GM21737 (cell line): ENCODE measurements at regions not wholly inside any gene's neighbourhood (a gene's known extent, or its start where the extent isn't known, plus 50 kb on each side); places are given as distances from the start of the nearest gene placed in this dataset.

Experiments
- ATAC-seq: cut with Tn5 transposase; IDR thresholded peaks from one replicate; pipeline ENCODE4 v1.9.1; 2021; ENCODE audit warnings: mild to moderate bottlenecking, moderate library complexity; ENCODE audit not compliant: unreplicated experiment

DNA sequence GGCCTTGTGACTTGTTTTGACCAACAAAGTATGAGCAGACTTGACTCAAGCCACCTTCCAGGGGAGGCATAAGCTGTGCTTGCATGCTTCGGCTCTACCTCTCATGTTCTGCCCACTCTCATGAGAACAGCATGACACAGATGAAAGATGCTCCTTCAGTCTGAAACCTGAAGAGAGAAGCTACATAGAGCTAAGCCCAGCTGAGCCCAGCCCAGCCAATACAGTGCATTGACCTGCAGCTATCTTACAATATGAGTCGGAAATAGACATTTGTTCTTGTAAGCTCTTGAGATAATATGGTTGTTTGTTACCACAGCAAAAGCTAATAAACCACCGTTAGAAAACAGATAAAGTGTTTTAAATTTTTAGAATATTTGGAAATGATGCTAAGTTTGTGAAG is 426.7 kb upstream of the PKDCC start:
- ATAC-seq = no peak

DNA sequence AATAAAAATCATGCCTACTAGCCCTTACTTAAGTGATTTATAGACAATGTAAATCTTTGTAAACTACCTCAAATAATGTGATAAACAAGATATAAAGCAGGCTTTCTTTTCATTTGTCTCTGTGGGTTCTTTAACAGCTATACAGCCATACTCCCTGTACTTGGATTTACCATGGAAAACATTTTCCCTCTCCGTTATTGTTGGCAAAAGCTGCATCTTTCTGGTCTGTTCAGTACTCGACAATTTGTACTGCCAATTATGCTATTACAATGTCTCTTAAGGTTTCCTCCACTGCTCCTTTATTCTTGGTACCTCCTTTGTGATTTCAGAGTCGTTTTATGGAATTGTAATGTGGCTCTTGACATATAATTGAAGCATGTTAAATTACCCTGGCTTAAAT is 426.3 kb upstream of the PKDCC start:
- no peak for ATAC-seq

DNA sequence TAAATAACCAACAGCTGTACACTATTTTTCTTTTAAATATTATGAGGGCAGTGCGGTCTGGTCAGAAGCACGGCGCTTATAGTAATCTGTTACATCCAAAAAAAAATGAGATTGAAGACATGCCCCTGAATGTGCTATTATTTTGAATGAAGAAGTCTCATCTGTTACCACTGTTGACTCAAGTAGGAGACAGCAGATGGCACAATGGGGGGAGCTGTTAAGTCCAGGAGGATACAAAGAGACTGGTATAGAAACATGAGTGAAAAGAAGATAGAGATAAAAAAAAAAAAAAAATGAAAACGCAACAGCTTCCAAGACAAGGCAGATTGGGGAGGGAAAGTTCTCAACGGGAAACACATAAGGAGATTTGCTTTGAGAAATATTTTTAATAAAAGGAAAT is 425.5 kb upstream of the PKDCC start:
- no peak for ATAC-seq

DNA sequence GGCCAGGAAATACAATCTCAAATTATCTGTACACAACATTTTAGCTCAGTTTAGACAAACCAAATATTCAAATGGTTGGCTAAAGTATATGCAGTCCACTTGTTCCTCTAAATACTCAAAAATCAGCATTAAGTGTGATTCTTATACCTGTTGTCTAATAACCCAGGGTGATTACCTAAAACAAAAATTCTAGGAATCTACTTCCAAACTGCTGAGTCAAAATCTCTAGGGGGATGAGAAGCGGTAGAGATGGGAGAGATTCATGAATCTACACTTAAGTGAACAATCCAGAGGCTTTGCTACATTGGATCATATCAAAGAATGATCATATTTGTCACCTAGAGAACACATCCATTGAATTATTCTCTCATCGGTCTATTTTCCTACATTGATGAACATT is 420.9 kb upstream of the PKDCC start:
- no peak for ATAC-seq

DNA sequence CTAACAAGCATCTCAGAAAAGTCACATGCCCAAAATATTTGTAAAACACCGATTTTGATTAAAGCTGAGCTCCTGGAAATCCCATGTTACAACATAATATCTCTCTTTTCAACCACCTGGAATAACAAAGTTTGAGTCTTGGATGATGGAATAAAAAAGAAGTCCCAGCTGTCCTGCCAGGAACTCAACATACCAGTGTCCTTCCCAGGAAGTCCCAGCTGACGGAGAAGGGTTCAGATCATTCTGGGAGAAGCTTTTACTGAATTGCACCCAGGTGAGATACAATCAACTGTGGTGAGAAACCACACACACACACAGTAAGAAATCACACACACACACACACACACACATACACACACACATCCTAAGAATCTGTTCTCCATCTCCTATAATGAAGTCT is 413.1 kb upstream of the PKDCC start:
- ATAC-seq = no peak

DNA sequence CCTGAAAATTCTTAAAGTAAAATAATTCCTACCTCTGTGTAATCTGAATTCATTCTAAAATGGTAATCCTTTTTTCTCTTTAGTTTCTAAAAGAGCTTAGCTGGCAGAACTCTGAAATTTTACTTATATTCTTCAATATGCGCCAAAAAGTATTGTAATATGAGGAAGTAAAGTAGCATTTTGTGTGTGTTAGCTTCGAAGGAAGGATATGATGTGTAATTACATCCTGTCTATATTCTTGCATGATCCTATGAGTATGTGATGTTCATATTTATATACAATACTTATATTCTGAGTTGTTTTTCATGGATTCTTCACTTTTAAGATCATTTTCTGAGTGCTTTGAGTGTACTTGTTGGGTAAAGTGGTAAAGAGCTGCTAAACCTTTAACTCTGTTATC is 402.9 kb upstream of the PKDCC start:
- ATAC-seq = no peak

DNA sequence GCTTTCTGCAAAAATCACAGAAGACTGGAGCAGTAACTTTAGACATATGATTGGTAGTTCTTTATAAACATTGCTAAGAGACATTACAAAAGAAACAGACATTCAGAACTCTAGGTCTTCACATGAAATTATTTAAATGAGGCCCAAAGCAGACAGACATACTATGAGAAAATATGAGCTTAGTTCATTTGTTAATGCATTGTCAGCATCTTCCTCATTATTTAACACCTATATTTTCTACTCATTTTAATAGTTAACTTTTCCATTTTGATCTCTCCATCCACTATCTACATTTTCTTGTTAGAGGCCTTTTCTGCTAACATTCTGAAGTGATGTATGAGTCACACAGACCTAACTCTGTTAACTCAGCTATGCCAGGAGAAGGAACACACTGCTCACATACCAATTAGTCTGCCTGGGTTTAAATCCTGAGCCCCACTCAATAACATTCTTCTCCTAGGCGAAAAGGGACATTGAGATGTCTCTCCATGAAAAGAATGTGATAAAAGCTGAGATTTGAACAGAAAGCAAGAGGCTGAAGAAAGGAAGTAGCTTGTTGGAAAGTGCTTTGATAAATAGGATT is 400.3 kb upstream of the PKDCC start:
- ATAC-seq = no peak

DNA sequence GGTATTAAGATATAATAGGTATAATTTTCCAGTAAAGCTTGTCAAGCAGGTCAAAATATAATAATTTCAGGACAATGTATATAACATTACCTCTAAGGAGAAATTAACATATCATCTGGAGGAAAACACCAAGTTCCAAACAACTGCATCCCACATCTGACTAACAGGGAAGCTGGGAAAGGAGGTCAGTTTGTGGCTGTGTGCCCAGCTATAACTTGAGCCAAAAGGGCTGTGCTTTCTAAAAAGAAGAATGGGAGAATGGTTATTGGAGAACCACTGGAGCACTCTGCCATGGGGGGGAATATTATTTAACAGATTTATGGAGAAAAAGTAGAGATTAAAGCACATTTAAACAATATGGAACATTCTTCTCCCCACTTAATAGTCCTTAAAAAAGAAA is 390.6 kb upstream of the PKDCC start:
- no peak for ATAC-seq

DNA sequence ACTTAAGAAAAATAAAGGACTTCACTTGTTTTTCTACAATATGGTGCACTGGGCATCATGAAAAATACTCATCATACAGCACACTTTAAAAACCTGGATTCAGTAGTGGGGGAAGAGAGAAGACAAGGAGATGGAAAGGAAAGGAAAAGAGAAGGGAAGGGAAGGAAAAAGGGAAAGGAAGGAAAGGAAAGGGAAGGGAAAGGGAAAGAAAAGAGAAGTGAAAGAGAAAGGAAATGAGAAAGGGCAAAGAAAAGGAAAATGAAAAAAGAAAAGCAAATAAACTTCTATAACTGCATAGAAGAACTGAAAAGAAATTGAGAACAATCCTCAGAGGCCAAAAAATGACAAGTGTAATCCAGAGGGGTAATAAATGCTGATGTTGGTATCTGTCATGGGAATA is 388.1 kb upstream of the PKDCC start:
- no peak for ATAC-seq

DNA sequence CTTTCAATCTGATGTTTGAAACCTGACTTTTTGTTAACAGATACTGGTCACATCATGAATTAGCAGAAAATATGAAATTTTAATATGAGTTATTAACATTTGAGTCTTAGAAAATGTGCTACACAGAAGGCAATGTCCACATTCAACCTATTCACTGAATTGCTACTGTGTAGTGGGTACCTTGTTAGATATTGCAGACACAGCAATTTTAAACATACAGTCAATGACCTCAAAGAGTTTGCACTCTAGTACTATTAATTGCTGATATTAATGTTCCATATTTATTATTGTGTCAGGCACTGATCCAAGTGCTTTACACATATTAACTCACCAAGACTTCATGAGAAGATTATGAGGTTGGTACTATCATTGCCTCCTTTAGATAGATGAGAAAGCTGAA is 385.4 kb upstream of the PKDCC start:
- ATAC-seq = no peak

DNA sequence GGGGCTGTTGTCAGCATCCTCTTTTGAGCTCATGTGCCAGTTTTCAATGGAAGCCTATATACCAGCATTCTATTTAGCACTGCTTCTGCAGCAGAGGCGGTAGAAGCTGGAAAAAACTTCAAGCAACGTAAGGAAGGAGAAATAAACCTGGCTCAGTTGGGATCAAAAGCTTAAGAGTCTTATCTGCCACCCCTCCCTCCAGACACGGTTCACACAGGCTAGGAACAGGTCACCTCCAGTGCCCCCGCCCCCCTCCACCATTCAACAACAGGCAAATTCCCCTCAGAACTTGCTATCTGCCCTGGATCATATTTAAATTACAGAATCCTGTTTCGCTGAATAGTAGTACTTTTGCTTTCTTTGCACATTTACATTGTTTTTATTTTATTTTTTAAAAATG is 384.8 kb upstream of the PKDCC start:
- ATAC-seq = no peak

DNA sequence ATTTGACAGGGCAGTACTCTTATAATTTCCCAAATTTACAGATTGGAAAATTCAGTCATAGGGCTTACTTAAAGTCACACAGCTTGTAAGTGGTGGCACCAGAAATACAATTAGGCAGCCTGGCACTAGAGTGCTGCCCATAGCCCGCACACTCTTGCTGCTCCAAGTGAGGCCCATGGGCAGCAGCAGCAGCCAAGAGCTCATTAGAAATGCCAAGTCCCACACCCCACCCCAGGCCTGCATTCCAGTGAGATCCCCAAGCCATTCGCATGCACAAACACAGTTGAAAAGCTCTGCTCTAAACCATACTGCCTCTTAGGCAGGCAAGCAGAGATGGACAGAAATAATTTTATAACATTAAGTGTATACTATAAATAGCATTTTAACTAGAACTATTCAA is 379.3 kb upstream of the PKDCC start:
- ATAC-seq = no peak

DNA sequence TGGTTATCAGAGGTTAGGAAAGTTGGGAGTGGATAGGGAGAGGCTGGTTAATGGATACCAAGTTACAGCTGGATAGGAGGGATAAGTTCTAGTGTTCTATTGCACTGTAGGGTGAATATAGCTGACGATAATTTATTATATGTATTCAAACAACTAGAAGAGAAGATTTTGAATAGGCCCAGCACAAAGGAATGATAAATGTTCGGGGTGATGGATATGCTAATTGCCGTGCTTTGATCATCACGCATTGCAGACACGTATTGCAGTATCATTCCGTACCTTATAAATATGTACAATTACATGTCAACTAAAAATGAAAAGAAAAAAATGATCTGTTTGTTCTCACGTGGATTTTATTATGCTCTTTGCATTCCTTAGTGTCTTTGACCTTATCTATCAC is 369.2 kb upstream of the PKDCC start:
- ATAC-seq = no peak

DNA sequence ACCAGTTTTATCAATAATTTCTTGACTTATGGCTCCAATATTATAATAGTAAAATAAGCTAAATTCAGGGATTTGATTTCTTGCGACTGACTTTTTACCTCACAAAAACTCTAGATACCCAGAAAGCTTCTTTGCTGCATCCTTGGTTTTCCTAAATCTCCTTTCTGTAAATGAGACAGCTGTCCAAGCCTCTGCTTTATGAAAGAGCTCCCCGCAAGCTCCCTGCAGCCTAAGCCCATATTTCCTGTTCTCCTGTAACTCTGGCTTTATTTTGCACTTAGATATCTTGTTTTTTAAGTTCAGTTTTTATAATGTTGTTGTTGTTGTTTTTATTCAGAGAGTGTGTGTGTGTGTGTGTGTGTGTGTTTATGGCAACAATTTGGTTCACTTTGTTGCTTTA is 361.7 kb upstream of the PKDCC start:
- no peak for ATAC-seq

DNA sequence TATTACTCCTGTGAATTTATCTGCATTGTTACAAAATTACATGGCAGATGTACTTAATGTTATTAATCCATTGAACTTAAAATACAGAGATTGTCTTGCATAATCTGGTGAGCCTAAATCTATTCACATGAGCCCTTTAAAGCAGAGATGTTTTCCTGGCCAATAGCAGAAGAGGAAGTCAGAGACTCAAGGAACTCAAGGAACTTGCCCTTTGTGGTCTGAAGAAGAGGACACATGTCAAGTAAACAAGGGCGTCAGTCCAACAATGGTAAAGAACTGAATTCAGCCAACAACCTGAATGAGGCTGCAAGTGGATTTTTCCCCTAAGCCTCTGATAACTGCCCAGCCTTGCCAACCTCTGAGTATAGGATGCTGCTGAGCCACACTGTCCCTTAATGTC is 356.3 kb upstream of the PKDCC start:
- no peak for ATAC-seq

DNA sequence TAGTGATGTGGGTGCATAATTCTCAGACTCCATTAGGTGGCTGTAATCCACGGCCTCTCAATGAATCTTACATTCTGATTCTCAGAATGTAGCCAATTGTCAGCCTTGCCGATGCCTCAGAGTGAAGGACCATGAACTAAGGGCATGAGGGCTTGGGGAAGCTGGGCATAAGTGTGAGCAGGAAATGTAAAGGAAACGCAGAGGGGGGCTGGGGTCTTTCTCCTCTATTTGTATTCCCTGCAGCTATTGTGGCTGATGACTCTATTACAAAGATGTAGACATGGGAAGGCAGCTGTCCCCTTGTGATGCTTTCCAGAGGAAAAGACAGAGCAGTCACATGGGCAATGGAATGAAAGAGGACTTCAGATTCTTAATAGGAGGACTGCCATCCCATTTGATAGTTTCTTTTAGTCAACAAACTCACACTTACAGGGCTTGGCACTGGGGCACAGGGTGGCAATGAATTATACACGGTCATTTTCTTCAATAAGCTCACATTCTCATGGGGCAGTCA is 353.2 kb upstream of the PKDCC start:
- ATAC-seq = no peak

DNA sequence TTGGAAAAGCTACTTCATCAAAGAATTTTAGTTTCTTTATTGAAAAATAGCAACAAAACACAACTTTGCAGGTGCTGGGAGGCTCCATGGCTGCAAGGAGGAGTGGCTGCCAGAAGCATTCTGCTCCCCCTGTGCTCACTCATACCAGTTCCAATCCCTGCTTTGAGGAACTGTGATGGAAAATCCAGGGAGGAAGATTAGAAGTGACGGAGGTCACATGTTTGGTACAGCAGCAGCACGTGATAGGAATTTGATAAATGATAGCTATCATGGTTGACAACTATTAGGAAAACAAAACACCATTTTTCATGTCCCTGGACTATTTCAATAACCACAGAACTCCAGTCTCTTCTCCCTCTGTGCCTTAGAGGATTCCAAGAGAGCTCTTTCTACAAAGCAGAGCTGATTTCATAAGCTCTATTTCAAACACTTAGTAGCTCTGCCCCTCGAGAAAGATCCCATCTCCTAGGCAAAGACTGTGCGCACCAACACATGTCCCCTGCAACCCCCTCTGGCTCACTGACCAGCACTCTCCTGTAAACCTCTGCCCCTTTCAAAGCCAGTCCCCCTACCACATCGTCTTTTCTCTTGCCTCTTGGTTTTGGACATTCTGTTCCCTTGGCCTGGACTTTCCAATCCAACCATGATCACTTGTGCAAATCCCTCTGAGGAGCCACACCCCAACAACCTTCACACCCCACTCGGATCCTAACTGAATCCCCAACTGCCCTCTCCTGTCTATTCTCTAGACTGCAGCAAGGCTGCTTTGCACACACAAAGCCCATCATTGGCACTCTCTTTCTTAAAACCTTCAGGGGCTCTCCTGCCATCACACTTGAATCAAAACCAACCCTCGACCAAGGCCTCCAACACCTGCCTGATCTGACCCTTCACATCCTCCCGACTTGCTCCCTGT is 352.4 kb upstream of the PKDCC start:
- no peak for ATAC-seq

DNA sequence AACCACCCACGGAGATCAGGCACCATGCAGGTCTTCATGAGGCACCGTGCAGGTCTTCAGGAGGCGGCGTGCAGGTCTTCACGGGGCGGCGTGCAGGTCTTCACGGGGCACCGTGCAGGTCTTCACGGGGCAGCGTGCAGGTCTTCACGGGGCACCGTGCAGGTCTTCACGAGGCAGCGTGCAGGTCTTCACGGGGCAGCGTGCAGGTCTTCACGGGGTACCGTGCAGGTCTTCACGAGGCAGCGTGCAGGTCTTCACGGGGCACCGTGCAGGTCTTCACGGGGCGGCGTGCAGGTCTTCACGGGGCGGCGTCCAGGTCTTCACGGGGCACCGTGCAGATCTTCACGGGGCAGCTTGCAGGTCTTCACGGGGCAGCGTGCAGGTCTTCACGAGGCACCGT is 350.4 kb upstream of the PKDCC start:
- no peak for ATAC-seq

DNA sequence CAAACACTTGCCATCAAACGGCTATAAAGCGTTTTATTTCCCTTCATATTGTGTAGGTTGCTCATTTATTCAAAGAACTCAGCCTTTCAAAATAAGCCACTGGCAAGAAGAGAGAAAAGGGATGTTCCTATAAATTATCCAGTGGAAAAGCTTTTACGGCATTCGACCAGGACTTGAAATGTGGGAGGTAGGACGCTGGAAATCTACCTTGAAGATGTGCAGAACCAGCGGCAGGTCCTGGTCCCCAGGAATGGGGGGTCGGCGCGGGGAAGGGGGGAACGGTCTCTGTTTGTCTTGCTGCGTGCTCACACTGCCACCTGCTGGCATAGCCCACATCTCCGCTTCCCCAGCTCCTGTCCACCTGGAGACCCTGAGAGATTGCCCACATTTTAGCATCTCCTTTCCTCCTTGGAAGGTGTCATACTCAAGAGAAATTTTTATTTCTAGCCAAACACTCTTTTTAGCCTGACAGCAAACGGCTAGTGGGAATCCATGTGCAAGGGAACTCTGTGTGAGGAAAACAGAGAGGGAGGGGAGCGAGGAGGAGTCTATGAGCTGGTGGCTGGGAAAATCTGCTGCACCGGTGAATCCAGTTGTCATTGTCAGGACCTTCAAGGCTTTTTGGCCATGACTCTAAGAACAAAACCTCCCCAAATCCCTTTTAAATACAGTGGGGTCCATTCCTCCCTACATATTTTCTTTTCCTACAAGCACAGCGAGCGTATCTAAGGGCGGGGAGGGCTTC is 349.0 kb upstream of the PKDCC start:
- ATAC-seq = no peak

DNA sequence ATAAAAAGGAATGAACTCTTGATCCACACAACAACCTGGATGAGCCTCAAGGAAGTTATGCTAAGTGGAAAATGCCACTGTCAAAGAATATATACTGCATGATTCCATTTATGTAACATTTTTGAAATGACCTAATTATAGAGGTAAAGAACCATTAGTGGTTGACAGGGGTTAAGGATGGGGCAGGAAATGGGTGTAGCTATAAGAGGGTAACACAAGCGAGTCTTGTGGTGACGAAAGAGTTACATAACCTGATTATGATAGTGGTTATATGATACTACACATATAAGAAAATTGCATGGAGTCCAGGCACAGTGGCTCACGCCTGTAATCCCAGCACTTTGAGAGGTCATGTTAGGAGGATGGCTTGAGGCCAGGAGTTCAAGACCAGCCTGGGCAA is 346.6 kb upstream of the PKDCC start:
- ATAC-seq = no peak

DNA sequence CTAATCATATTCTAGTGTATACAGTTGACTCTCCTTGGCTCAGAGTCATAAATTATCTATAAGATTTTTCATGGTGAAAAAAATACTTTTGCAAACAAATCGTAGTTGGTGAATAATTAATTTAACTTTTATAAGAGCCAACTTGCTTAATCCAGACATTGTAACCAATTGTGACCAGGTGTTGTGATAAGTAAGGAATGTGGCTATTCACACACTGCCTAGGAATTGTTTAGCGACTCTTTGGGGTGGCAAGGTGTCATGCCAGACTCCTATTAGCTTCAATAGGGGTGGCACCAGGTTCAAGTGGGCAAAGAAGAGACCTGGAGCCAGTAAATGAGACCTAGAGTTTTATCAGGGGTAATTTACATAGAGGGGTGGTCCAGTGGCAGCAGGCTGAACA is 344.7 kb upstream of the PKDCC start:
- ATAC-seq = no peak

DNA sequence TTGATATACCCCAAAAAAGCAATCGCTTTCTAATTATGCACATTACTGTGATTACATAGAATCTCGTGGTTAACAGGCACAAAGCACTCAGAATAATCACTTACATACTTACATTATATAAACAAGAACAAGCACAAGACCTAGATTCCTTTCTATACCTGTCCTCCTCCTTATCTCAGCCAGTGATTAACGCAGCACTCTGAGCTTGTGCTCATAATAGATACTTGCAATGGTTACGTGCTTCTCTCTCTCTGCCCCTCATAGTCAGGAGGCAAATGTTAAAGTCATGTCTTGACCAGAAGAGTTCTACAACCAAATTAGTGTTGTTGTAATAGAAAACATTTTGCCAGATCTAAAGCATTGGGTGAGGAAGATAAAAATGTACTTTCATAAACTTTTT is 342.2 kb upstream of the PKDCC start:
- ATAC-seq = no peak
